ENCODE measurements at regions not wholly inside any gene's neighbourhood (a gene's known extent, or its start where the extent isn't known, plus 50 kb on each side); places are given as distances from the start of the nearest gene placed in this dataset.
A peak's percentile ranks its signal among the peaks of the same experiment; 100 is the strongest.

GRCh38 chr3:56932866-56933265 is 127.6 kb upstream of the SPATA12 start:
- POLR2A ChIA-PET (ENCODE audit: low non-redundant PET) = no interaction called here

DNA sequence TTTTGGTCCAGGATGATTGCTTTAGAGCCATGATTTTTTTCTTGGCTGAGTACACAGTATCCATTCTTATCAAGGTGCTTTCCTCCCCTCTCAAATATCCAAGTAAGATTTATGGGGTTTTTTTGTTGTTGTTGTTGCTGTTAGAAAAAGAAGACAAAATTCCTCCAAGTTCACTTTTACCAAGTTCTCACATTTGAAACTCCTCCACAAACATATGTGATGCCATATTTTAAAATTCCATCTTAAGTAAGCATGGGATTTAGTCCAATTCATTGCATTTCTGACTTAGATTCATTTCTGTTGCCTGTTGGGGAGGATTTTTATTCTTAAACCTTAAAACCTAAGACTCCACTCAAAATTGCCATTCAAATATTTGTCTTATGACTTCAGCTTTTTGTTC is 128.6 kb upstream of the SPATA12 start:
- CTCF ChIA-PET = no interaction called here
- TF ChIP-seq, protein P1, sequence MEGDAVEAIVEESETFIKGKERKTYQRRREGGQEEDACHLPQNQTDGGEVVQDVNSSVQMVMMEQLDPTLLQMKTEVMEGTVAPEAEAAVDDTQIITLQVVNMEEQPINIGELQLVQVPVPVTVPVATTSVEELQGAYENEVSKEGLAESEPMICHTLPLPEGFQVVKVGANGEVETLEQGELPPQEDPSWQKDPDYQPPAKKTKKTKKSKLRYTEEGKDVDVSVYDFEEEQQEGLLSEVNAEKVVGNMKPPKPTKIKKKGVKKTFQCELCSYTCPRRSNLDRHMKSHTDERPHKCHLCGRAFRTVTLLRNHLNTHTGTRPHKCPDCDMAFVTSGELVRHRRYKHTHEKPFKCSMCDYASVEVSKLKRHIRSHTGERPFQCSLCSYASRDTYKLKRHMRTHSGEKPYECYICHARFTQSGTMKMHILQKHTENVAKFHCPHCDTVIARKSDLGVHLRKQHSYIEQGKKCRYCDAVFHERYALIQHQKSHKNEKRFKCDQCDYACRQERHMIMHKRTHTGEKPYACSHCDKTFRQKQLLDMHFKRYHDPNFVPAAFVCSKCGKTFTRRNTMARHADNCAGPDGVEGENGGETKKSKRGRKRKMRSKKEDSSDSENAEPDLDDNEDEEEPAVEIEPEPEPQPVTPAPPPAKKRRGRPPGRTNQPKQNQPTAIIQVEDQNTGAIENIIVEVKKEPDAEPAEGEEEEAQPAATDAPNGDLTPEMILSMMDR (conservative IDR thresholded peaks at IDR 0.05; ENCODE audit: low read depth) = no peak
- no peak overlapping the region for H3K27ac ChIP-seq
- POLR2A ChIA-PET (ENCODE audit: low non-redundant PET) = no interaction called here
- DNase-seq (ENCODE audit: low spot score) = no peak

More at GRCh38 chr3:56932866-56933265, 127.6 kb upstream of the SPATA12 start:
- TF ChIP-seq, protein P1 (conservative IDR thresholded peaks at IDR 0.05; ENCODE audit: low read depth) = no peak
- no peak for DNase-seq (ENCODE audit: low spot score)
- CTCF ChIA-PET = interaction anchor here (0.7 kb wide), 1 partner anchor 24 kb away, joined by 6 read pairs; no protein-coding TSS in a partner anchor
- H3K27ac ChIP-seq = no peak overlapping the region

- ChIA-PET CTCF (no interaction called here), POLR2A (ENCODE audit: low non-redundant PET) (no interaction called here)
- DNase-seq (ENCODE audit: low spot score) = peak; percentile 39
- no peak overlapping the region for H3K27ac ChIP-seq
- TF ChIP-seq, protein P1 (conservative IDR thresholded peaks at IDR 0.05; ENCODE audit: low read depth) = no peak
Measured at GRCh38 chr3:56930706-56931105, 129.0 kb upstream of the ARHGEF3 start.

GRCh38 chr3:56929809-56930615 is 128.3 kb upstream of the ARHGEF3 start:
- TF ChIP-seq, protein P1 (conservative IDR thresholded peaks at IDR 0.05; ENCODE audit: low read depth) = no peak
- H3K27ac ChIP-seq = no peak overlapping the region
- DNase-seq (ENCODE audit: low spot score) = no peak
- ChIA-PET CTCF (no interaction called here), POLR2A (ENCODE audit: low non-redundant PET) (no interaction called here)

DNA sequence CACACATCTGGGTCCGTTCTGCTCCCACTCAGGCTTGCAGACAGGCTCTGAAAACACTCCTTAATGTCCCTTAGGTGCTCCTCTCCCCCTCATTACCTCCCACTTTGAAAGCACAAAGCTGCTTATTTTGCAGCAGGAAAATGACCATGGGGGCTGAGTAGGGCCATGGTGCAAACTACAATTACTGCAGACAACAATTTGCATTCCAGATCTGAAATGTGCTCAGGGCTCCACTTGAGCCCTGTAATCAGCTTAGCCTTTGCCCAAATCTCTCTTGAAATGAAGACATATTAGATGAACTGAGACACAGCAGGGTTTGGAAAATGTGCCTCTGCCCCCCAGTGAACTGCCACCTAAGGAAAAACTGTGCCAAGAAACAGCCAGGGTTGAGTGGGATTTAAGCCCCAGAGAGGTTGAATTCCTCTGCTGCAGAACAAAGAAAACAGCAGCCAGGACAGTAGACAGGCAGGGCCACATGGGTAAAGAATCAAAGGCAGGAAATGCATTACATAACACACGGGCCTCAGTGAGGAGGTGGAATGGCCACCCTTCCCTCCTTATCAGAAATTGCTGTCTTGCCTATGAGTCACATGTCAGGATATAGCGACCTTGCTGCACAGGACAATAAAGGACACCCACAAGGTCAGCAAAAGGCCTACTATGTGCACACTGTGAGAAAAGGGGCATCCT is 126.8 kb upstream of the ARHGEF3 start:
- TF ChIP-seq, protein P1 (conservative IDR thresholded peaks at IDR 0.05; ENCODE audit: low read depth) = no peak
- ChIA-PET CTCF (no interaction called here), POLR2A (ENCODE audit: low non-redundant PET) (no interaction called here)
- no peak overlapping the region for H3K27ac ChIP-seq
- DNase-seq (ENCODE audit: low spot score) = no peak

- TF ChIP-seq, protein P1 (conservative IDR thresholded peaks at IDR 0.05; ENCODE audit: low read depth) = no peak
- H3K27ac ChIP-seq = no peak overlapping the region
- ChIA-PET CTCF (no interaction called here), POLR2A (ENCODE audit: low non-redundant PET) (no interaction called here)
- no peak for DNase-seq (ENCODE audit: low spot score)
Measured at GRCh38 chr3:56927855-56928254, 126.1 kb upstream of the ARHGEF3 start.

Data from RWPE1 (cell line).